Type B pancreatic cell (in vitro differentiated cells): ENCODE measurements at regions not wholly inside any gene's neighbourhood (a gene's known extent, or its start where the extent isn't known, plus 50 kb on each side); places are given as distances from the start of the nearest gene placed in this dataset.

Experiments
- DNase-seq: peaks from one replicate; pipeline ENCODE4 v3.0.0; 2021; ENCODE audit warnings: mixed read lengths; ENCODE audit not compliant: unreplicated experiment; ENCODE audit errors: extremely low spot score
- H3K27ac Mint-ChIP-seq: 2 replicates; pipeline ENCODE4 v1.8.0; 2021; ENCODE audit warnings: mild to moderate bottlenecking, mixed read lengths
- H3K27me3 Mint-ChIP-seq: 2 replicates; pipeline ENCODE4 v1.8.0; 2021; ENCODE audit warnings: mixed read lengths
- H3K36me3 Mint-ChIP-seq: 2 replicates; pipeline ENCODE4 v1.8.0; 2021; ENCODE audit warnings: mixed read lengths
- H3K4me1 Mint-ChIP-seq: one replicate; pipeline ENCODE4 v1.8.0; 2021; ENCODE audit warnings: mixed read lengths; ENCODE audit not compliant: unreplicated experiment
- H3K4me3 Mint-ChIP-seq: 2 replicates; pipeline ENCODE4 v1.8.0; 2021; ENCODE audit warnings: mild to moderate bottlenecking, mixed read lengths
- H3K9me3 Mint-ChIP-seq: 2 replicates; pipeline ENCODE4 v1.8.0; 2021; ENCODE audit warnings: mixed read lengths
- CTCF ChIP-seq: fragments of 200-600 bp; sonication (generic); conservative IDR thresholded peaks from 2 replicates; pipeline ENCODE4 v1.5.0; 2021; ENCODE audit warnings: antibody characterized with exemption, mild to moderate bottlenecking

GRCh38 chr4:57575426-57575825 is 465.2 kb upstream of the IGFBP7 start:
- H3K4me3 Mint-ChIP-seq = no peak overlapping the region
- no peak for DNase-seq
- H3K27me3 Mint-ChIP-seq = no peaks in the 10 kb centered on the region
- peaks cover 6% of the 10 kb centered on the region for H3K9me3 Mint-ChIP-seq
- no peaks in the 10 kb centered on the region for H3K36me3 Mint-ChIP-seq
- no peak for TF ChIP-seq CTCF
- peaks cover 6% of the 10 kb centered on the region for H3K4me1 Mint-ChIP-seq
- no peak overlapping the region for H3K27ac Mint-ChIP-seq

- Mint-ChIP-seq H3K27me3 (no peaks in the 10 kb centered on the region), H3K4me1 (peaks cover 6% of the 10 kb centered on the region), H3K36me3 (no peaks in the 10 kb centered on the region), H3K9me3 (peaks cover 5% of the 10 kb centered on the region), H3K4me3 (no peak overlapping the region), H3K27ac (no peak overlapping the region)
- no peak for TF ChIP-seq CTCF
- no peak for DNase-seq
Measured at GRCh38 chr4:57554556-57555092, 444.4 kb upstream of the IGFBP7 start.

- peaks cover 5% of the 10 kb centered on the region for H3K9me3 Mint-ChIP-seq
- DNase-seq = no peak
- no peak overlapping the region for H3K4me3 Mint-ChIP-seq
- H3K27ac Mint-ChIP-seq = no peak overlapping the region
- peaks cover 6% of the 10 kb centered on the region for H3K4me1 Mint-ChIP-seq
- no peaks in the 10 kb centered on the region for H3K27me3 Mint-ChIP-seq
- peak; percentile 26 for TF ChIP-seq CTCF
- H3K36me3 Mint-ChIP-seq = no peaks in the 10 kb centered on the region
Measured at GRCh38 chr4:57553728-57554127, 443.5 kb upstream of the IGFBP7 start.

DNA sequence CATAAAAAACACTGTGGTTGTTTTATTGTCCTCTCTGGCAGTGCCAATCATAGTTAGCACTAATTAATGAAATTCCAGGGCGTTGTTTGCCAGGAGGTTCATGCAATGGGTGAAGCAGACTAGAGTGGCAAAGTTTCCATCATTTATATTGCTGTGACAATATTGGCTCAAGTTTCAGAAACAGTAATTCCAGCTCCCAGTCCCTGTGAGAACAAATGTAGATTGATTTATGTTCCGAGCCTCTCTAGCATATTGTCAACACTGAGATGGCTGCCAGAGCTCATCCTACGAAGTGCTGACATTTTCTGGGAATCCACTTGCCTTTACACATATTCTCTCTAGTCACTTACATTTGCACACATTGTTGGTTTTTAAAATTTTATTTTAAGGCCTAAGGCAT is 440.0 kb upstream of the IGFBP7 start:
- H3K27ac Mint-ChIP-seq = no peak overlapping the region
- no peak overlapping the region for H3K4me3 Mint-ChIP-seq
- H3K9me3 Mint-ChIP-seq = peaks cover 5% of the 10 kb centered on the region
- no peaks in the 10 kb centered on the region for H3K36me3 Mint-ChIP-seq
- H3K4me1 Mint-ChIP-seq = peaks cover 6% of the 10 kb centered on the region
- no peak for TF ChIP-seq CTCF
- no peak for DNase-seq
- H3K27me3 Mint-ChIP-seq = no peaks in the 10 kb centered on the region

DNA sequence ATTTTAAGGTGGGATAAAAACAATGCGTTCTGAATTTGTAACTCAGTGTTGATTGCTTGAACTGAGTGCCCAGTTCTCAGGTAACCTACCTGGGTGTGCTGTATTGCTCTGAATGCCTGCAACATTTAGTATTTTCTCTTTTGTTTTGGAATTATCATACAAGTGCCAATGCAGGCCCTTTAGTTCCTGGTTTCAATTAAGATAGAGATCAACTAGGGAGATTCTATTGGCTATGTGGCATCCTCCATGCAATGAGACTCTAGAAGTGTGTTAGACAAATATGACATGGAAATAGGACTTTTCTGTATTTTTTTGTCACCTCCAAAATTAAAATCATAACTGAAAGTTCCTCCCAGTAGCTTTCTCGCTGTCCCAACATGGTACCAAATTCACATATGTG is 438.7 kb upstream of the IGFBP7 start:
- no peaks in the 10 kb centered on the region for H3K27me3 Mint-ChIP-seq
- H3K9me3 Mint-ChIP-seq = no peaks in the 10 kb centered on the region
- no peak overlapping the region for H3K4me3 Mint-ChIP-seq
- TF ChIP-seq CTCF = no peak
- H3K36me3 Mint-ChIP-seq = no peaks in the 10 kb centered on the region
- H3K27ac Mint-ChIP-seq = no peak overlapping the region
- no peaks in the 10 kb centered on the region for H3K4me1 Mint-ChIP-seq
- DNase-seq = no peak
